ENCODE measurements at regions not wholly inside any gene's neighbourhood (a gene's known extent, or its start where the extent isn't known, plus 50 kb on each side); places are given as distances from the start of the nearest gene placed in this dataset.

DNA sequence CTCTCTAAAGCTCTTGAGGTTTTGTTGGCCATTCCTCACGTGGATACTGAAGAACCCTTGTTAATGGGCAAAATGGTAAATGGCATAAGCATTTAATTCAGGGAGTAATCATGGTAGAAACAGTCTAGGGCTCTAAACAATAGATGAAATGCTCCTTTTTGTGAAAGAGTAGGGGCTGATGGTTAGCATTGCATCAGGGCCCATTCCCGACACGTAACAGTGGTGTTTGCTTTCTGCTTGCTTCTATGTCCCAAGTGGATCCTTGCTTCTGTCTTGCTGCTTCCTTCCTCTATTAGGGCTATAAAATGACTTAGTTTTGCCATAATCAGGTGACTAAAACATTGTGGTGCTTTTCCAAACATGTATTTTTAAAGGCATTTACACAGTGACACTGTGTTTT is 230.9 kb upstream of the AFF2 start:
- Mint-ChIP-seq H3K4me1 (ENCODE audit: insufficient read depth, unreplicated experiment) (no peaks in the 10 kb centered on the region), H3K36me3 (ENCODE audit: insufficient read depth, unreplicated experiment) (no peaks in the 10 kb centered on the region), H3K27me3 (ENCODE audit: insufficient read depth, unreplicated experiment) (no peaks in the 10 kb centered on the region), H3K27ac (ENCODE audit: low read depth, unreplicated experiment) (no peak overlapping the region), H3K4me3 (ENCODE audit: unreplicated experiment) (no peak overlapping the region), H3K9me3 (ENCODE audit: unreplicated experiment) (peaks cover 12% of the 10 kb centered on the region)
- ChIA-PET CTCF (no interaction called here), POLR2A (no interaction called here)
- TF ChIP-seq, protein P1, sequence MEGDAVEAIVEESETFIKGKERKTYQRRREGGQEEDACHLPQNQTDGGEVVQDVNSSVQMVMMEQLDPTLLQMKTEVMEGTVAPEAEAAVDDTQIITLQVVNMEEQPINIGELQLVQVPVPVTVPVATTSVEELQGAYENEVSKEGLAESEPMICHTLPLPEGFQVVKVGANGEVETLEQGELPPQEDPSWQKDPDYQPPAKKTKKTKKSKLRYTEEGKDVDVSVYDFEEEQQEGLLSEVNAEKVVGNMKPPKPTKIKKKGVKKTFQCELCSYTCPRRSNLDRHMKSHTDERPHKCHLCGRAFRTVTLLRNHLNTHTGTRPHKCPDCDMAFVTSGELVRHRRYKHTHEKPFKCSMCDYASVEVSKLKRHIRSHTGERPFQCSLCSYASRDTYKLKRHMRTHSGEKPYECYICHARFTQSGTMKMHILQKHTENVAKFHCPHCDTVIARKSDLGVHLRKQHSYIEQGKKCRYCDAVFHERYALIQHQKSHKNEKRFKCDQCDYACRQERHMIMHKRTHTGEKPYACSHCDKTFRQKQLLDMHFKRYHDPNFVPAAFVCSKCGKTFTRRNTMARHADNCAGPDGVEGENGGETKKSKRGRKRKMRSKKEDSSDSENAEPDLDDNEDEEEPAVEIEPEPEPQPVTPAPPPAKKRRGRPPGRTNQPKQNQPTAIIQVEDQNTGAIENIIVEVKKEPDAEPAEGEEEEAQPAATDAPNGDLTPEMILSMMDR (IDR thresholded peaks at IDR 0.05; ENCODE audit: unreplicated experiment) = no peak
- intact Hi-C loops (cut with micrococcal nuclease) = no loop called here
- BruUV-seq (replicated peaks) = no TSS peak
- no peak for DNase-seq (ENCODE audit: unreplicated experiment)

DNA sequence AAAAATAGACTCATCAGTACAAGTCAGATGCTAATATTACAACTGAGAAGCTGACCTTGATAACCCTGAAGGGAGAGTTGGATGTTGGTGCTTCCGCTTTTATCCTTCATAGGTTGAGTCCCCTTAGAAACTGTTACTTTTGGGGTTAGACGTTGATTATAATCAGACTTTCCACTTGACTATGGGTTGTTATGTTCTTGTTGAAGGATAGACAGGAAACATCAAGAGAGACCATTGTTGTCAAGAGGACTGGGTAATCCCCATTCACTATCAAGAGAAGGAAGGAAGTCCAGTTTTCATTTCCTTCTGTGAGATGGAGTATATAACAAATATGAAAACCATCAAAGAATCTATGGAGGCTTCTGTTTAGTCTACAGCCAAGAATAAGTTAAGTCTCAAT is 229.9 kb upstream of the AFF2 start:
- Mint-ChIP-seq H3K36me3 (ENCODE audit: insufficient read depth, unreplicated experiment) (no peaks in the 10 kb centered on the region), H3K27me3 (ENCODE audit: insufficient read depth, unreplicated experiment) (no peaks in the 10 kb centered on the region), H3K9me3 (ENCODE audit: unreplicated experiment) (peaks cover 7% of the 10 kb centered on the region), H3K27ac (ENCODE audit: low read depth, unreplicated experiment) (no peak overlapping the region), H3K4me1 (ENCODE audit: insufficient read depth, unreplicated experiment) (no peaks in the 10 kb centered on the region), H3K4me3 (ENCODE audit: unreplicated experiment) (no peak overlapping the region)
- DNase-seq (ENCODE audit: unreplicated experiment) = no peak
- intact Hi-C loops (cut with micrococcal nuclease) = no loop called here
- CTCF ChIA-PET = no interaction called here
- TF ChIP-seq, protein P1 (IDR thresholded peaks at IDR 0.05; ENCODE audit: unreplicated experiment) = no peak
- POLR2A ChIA-PET = no interaction called here
- no TSS peak for BruUV-seq (replicated peaks)

GRCh38 chrX:148271263-148271662 is 229.2 kb upstream of the AFF2 start:
- H3K27me3 Mint-ChIP-seq (ENCODE audit: insufficient read depth, unreplicated experiment) = no peaks in the 10 kb centered on the region
- intact Hi-C loops (cut with micrococcal nuclease) = no loop called here
- no TSS peak for BruUV-seq (replicated peaks)
- POLR2A ChIA-PET = interaction anchor here (0.6 kb wide), 1 partner anchor 348 kb away, joined by 3 read pairs; no protein-coding TSS in a partner anchor
- TF ChIP-seq, protein P1 (IDR thresholded peaks at IDR 0.05; ENCODE audit: unreplicated experiment) = no peak
- H3K9me3 Mint-ChIP-seq (ENCODE audit: unreplicated experiment) = peaks cover 15% of the 10 kb centered on the region
- no peaks in the 10 kb centered on the region for H3K36me3 Mint-ChIP-seq (ENCODE audit: insufficient read depth, unreplicated experiment)
- DNase-seq (ENCODE audit: unreplicated experiment) = no peak
- no peak overlapping the region for H3K4me3 Mint-ChIP-seq (ENCODE audit: unreplicated experiment)
- no peak overlapping the region for H3K27ac Mint-ChIP-seq (ENCODE audit: low read depth, unreplicated experiment)
- H3K4me1 Mint-ChIP-seq (ENCODE audit: insufficient read depth, unreplicated experiment) = no peaks in the 10 kb centered on the region
- CTCF ChIA-PET = no interaction called here

DNA sequence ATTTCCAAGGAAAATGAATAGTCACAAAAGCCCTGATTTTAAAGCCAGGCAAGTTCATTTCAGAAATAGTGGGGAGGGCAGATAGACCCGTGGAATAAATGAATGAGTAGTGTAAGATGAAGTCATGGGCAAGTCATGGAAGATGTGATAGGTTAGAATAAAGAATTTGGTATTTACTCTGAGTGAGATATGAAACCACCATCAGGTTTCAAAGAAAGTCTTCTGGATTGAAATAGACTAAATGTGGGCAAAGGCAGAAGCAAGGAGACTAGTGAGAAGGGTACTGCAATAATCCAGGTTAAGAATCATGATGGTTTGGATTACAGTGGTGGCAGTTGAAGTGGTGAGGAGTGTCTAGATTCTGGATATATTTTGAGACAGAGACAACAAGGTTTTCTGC is 218.5 kb upstream of the AFF2 start:
- ChIA-PET CTCF (no interaction called here), POLR2A (no interaction called here)
- TF ChIP-seq, protein P1 (IDR thresholded peaks at IDR 0.05; ENCODE audit: unreplicated experiment) = no peak
- Mint-ChIP-seq H3K4me1 (ENCODE audit: insufficient read depth, unreplicated experiment) (no peaks in the 10 kb centered on the region), H3K9me3 (ENCODE audit: unreplicated experiment) (peaks cover under 1% of the 10 kb centered on the region), H3K36me3 (ENCODE audit: insufficient read depth, unreplicated experiment) (no peaks in the 10 kb centered on the region), H3K27me3 (ENCODE audit: insufficient read depth, unreplicated experiment) (no peaks in the 10 kb centered on the region), H3K27ac (ENCODE audit: low read depth, unreplicated experiment) (no peak overlapping the region), H3K4me3 (ENCODE audit: unreplicated experiment) (no peak overlapping the region)
- intact Hi-C loops (cut with micrococcal nuclease) = no loop called here
- no TSS peak for BruUV-seq (replicated peaks)
- no peak for DNase-seq (ENCODE audit: unreplicated experiment)

Data from MCF 10A (cell line).